HG03571 (cell line): ENCODE measurements at regions not wholly inside any gene's neighbourhood (a gene's known extent, or its start where the extent isn't known, plus 50 kb on each side); places are given as distances from the start of the nearest gene placed in this dataset.

Source experiments
- ATAC-seq: cut with Tn5 transposase; IDR thresholded peaks from one replicate; pipeline ENCODE4 v1.9.1; 2021; ENCODE audit not compliant: unreplicated experiment

DNA sequence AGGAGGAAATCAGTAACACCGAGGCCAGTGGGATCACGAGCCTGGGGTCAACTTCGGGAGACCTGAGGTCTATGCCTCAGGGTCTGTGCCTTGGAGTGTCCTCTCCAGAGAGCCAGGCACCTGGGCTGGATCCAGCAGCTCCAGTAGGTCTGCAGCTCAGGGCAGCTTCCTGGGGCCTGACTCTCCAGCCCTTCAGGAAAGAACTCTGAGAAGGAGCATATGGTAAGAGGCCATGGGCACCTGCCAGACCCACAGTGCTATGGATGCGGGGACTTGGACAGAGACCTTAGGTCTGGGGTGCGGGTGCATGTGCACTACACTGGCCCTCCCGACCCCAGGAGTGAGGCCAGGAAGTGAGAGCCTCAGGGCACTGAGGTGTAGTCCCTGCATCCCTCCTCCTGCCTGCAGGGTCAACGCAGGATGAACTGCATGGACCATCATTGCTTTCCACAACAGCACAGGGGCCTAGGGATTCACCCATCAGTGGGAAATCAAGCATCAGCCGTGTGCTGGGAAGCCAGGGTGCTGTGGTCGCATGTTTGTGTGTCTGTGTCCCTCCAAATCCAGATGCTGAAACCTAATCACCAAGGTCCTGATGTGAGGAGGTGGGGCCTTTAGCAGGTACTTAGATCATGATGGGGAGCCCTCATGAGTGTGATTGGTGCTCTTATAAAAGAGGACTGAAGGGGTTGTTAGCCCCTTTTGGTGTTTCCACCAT lies 210.9 kb upstream of the CST7 start:
- ATAC-seq, result no peak

- no peak for ATAC-seq
Measured at GRCh38 chr20:24738981-24739633, 210.0 kb upstream of the CST7 start.

DNA sequence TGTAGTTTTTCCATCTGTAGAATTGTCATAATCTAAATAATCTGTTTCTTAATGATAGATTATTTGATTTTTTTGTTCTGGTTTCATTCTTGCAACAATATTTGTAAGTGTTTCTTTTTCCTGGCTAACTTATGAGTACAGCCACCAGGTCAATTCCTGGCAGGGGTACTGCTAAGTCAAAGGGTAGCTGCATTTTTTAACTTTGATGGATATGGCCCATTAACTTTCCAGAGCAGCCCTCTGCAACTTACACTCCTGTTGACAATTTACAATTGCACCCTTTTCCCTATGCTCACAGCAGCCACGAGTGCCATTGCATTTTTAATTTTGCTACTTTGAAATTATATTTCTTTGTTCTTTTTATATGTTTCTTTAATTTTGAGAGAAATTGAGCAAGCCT lies 209.3 kb upstream of the CST7 start:
- ATAC-seq, result no peak

DNA sequence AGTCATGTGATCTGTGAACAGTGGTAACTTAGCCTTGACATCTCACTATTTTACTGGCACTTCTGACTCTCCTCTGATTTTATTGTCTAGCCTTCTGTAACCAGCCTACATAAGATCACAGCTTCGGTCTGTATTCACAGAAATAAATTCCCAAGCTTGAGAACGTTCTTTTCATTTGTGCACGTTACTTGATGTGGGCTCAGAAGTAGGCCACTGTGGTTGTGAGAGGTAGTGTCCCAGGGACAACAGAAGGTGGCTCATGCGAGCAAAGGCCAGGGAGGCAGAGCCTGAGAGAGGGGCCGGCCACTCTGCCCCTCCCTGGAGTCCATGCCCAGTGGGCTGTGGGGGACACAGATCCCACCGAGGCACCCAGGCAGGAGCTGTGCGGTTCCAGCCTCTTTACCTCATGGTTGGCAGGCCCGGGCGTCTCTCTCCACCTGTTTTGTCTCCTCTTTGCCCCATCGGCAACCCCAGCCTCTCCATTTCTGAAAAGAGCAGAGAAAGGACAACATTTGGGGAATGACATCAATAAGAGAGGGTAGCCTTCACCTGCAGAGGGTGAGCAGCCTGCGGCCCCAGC lies 207.5 kb upstream of the CST7 start:
- no peak for ATAC-seq

DNA sequence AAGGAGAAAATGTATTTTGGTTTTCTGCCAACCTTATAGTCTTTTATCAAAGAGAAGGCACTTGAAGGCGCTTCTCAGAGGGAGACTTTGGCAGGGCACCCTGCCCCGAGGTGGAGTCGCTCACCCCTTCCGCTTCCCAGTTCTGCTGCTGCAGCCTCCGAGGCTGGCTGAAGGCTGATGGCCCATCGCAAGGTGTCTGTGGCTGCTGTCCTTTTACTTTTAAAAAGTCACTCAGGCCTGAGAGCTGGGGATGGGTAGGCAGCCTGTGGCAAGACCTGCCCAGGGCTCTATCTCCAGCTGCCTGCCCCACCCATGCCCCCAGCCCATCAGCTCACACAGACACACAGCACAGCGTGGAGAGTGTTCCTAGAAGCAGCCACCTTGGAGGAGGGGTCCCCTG lies 206.6 kb upstream of the CST7 start:
- no peak for ATAC-seq

- ATAC-seq, result no peak
Measured at GRCh38 chr20:24742989-24743388, 206.1 kb upstream of the CST7 start.

DNA sequence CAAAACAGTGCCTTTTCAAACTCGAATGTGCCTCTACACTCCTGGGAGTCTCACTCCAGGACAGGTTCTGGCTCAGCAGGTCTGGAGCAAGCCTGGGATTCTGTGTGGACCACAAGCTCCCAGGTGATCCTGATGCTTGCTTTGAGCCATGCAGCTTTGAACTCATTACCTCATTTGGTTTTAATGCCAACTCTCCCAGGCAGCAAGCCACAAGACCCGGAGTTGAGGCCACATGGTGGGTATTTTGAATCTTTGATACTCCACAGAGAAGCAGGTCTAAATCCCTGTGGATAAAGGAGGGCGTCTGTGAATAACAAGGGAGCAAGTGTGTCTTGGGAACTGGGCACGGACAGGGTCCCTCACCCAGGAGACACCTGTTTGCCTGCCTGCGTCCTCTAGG lies 205.4 kb upstream of the CST7 start:
- ATAC-seq, result no peak

GRCh38 chr20:24744747-24745146 lies 204.3 kb upstream of the CST7 start:
- no peak for ATAC-seq

DNA sequence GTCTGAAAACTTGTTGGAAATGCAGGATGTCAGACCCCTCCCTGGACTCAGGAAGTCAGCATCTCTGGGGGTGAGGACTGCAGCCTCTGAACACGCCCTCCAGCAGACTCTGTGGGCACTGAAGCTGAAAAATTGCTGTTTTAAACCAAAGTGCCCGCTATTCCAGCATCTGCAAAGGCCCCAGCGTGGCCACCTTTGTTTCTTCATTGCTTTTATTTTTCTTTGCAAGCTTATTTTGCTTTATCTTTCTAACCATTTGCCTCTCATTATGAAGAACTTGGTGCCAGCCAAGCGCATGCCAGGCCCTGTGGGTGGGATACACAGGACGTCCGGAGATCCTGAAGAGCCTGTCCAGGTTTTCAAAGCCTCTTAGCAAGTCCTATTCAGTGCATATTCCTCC lies 203.9 kb upstream of the CST7 start:
- no peak for ATAC-seq

- ATAC-seq, result no peak
Measured at GRCh38 chr20:24745617-24746350, 203.3 kb upstream of the CST7 start.

GRCh38 chr20:24746351-24746685 lies 202.8 kb upstream of the CST7 start:
- no peak for ATAC-seq

DNA sequence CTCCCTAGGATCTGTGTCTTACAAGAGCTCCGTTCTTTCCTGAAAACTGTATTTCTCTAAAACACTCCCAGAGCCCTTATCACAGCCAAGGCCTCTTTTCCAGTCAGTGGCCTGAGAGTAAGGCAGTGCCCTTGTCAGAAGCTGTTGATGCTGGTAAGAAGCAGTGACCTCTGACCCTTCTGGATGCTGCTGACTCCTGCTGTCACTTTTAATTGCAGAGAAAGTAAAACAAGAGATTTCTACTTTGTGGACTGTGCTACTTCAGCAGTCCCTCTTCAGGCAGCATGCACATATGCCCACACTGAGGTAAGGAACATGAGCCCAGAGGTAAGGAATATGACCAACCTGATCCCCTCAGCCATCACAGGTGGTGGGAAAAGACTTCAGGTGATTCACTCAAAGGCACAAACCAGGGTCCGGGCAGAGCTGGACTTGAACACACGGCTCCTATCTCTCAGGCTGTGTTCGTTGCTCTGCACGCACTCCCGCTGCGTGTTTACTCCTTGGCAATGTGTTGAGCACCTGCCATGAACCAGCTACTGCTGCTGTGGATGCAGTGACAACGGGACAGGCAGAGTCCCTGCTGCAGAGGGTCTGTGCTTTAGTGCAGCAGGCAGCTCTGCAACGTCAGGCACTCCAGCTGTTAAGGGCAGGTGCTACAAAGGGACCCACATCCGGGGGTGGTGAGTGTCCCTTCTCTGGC lies 201.9 kb upstream of the CST7 start:
- no peak for ATAC-seq

GRCh38 chr20:24747881-24748595 lies 201.0 kb upstream of the CST7 start:
- no peak for ATAC-seq

- no peak for ATAC-seq
Measured at GRCh38 chr20:24751551-24751950, 197.5 kb upstream of the CST7 start.

- no peak for ATAC-seq
Measured at GRCh38 chr20:24752612-24753011, 196.5 kb upstream of the CST7 start.

DNA sequence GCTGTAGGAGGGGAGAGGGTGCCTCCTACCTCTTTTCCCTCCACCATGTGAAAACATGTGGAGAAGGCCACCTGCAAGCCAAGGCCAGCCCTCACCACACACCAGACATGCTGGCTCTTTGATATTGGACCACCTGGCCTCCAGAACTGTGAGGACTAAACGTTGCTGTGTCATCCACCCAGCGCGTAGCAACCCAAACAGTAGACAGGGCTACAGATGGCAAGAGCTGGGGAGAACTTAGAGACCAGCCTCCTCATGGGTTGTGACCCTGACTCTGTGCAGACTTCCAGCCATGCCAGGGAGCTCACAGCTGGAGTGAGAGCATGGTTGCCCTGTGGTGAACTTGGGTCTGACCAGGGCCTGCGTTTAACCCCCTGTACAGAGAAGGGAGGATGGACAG lies 195.9 kb upstream of the CST7 start:
- no peak for ATAC-seq

DNA sequence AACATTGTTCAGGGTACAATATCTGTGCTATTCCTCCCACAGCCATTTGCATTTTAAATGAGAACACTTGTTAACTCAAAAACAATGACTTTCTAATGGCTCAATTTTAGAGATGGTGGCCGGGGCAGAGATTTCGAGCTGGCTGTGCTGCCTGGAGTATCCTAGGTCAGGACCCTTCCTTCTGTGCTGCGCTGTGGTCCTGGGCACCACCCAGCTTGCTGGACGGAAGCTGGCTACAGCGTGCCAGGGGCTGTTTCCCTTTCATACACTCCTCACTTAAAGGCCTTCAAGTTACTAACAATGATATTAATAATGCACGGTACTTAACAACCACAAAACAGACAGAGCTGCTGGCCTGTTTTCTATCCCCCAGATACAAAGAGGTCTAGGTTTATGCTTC lies 194.4 kb upstream of the CST7 start:
- ATAC-seq, result no peak

DNA sequence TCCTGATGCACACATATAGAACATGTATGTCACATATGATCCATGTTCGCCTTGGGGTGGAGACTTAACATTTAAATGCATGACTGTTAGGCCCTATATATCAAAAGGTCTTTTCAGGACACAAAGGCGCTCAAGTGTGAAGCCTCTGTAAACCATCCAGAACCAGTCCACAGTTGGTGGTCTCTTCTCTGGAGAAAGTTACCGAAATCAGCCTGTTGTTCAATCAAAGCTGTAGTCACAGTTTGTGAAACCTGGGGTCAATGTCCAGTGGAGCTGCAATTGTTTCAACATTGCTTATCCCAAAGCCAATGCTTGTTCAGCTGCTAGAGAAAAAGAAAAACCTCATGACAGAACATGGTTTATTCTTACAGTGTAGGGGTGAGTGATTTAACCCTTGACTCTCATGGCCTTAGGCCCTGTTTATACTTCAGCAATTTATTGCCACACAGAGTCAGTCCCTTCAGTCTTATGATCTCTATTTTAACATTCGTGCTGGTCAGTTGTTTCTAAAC lies 193.6 kb upstream of the CST7 start:
- ATAC-seq, result no peak

GRCh38 chr20:24756292-24757025 lies 192.6 kb upstream of the CST7 start:
- ATAC-seq, result no peak
